SK-N-SH (cell line): ENCODE measurements at regions not wholly inside any gene's neighbourhood (a gene's known extent, or its start where the extent isn't known, plus 50 kb on each side); places are given as distances from the start of the nearest gene placed in this dataset.

Experiments
- CHD2 ChIP-seq: fragments of 150-350 bp; IDR thresholded peaks from 2 replicates; pipeline ENCODE4 v1.6.1; 2018; ENCODE audit warnings: low read length; ENCODE audit not compliant: partially characterized antibody
- CTCF ChIP-seq: fragments of 200-600 bp; sonication (generic); IDR thresholded peaks from 2 replicates; pipeline ENCODE4 v1.6.1; 2017; ENCODE audit warnings: antibody characterized with exemption, mild to moderate bottlenecking, moderate library complexity
- EP300 ChIP-seq, 2 experiments: IDR thresholded peaks; 2 replicates each; pipeline versions ENCODE4 v1.4.0 to v1.6.1; 2012; ENCODE audit warnings: borderline replicate concordance in 1 of 2, low read depth in 1 of 2, low read length in 1 of 2
- MAX ChIP-seq: IDR thresholded peaks from 2 replicates; pipeline ENCODE4 v1.4.0; 2012; ENCODE audit warnings: low read depth
- POLR2AphosphoS5 ChIP-seq: IDR thresholded peaks from 2 replicates; pipeline ENCODE4 v1.6.1; 2012; ENCODE audit warnings: low read depth, low read length
- RAD21 ChIP-seq: IDR thresholded peaks from 2 replicates; pipeline ENCODE4 v1.6.1; 2012; ENCODE audit warnings: mild to moderate bottlenecking, low read length
- RXRA ChIP-seq: IDR thresholded peaks from 2 replicates; pipeline ENCODE4 v1.4.0; 2012; ENCODE audit warnings: low read depth, mild to moderate bottlenecking, borderline replicate concordance
- USF2 ChIP-seq: fragments of 150-350 bp; IDR thresholded peaks from 2 replicates; pipeline ENCODE4 v1.6.1; 2017; ENCODE audit warnings: antibody characterized with exemption, low read length, low read depth, borderline replicate concordance
- YY1 ChIP-seq: IDR thresholded peaks from 2 replicates; pipeline ENCODE4 v1.4.0; 2012; ENCODE audit warnings: low read depth, mild to moderate bottlenecking

- no peak for TF ChIP-seq USF2
- TF ChIP-seq MAX, result no peak
- no peak for TF ChIP-seq RXRA
- TF ChIP-seq CTCF, result peak; percentile 43
- no peak for TF ChIP-seq CHD2
- TF ChIP-seq POLR2AphosphoS5, result no peak
- TF ChIP-seq EP300 (IDR thresholded peaks at IDR 0.05; ENCODE audit: borderline replicate concordance in 1 of 2, low read depth in 1 of 2, low read length in 1 of 2), result no peak
- no peak for TF ChIP-seq YY1
- peak; percentile 45 for TF ChIP-seq RAD21
Observed at GRCh38 chr18:43420950-43421349, 143.7 kb upstream of the SYT4 start.
